ENCODE measurements at regions not wholly inside any gene's neighbourhood (a gene's known extent, or its start where the extent isn't known, plus 50 kb on each side); places are given as distances from the start of the nearest gene placed in this dataset.

GRCh38 chr17:5921512-5922282 lies 148.5 kb upstream of the WSCD1 start:
- TF ChIP-seq SMAD4 (CRISPR knock-in tag; IDR thresholded peaks at IDR 0.05) (no peak), ATF2 (CRISPR knock-in tag; IDR thresholded peaks at IDR 0.05; ENCODE audit: borderline replicate concordance, low read depth) (no peak), ESRRA (CRISPR knock-in tag; IDR thresholded peaks at IDR 0.05; ENCODE audit: borderline replicate concordance) (no peak), CREB1 (CRISPR knock-in tag; IDR thresholded peaks at IDR 0.05) (no peak), USF1 (CRISPR knock-in tag; IDR thresholded peaks at IDR 0.05) (no peak), ATF3 (CRISPR knock-in tag; conservative IDR thresholded peaks at IDR 0.05) (no peak), MAX (CRISPR knock-in tag; IDR thresholded peaks at IDR 0.05) (no peak), ZNF121 (CRISPR knock-in tag; IDR thresholded peaks at IDR 0.05) (no peak), NFE2L1 (CRISPR knock-in tag; IDR thresholded peaks at IDR 0.05) (no peak), ATF1 (CRISPR knock-in tag; IDR thresholded peaks at IDR 0.05) (no peak), SMAD3 (CRISPR knock-in tag; IDR thresholded peaks at IDR 0.05; ENCODE audit: borderline replicate concordance) (no peak), FOXP4 (CRISPR knock-in tag; IDR thresholded peaks at IDR 0.05) (no peak)
- TF ChIP-seq, protein P1, sequence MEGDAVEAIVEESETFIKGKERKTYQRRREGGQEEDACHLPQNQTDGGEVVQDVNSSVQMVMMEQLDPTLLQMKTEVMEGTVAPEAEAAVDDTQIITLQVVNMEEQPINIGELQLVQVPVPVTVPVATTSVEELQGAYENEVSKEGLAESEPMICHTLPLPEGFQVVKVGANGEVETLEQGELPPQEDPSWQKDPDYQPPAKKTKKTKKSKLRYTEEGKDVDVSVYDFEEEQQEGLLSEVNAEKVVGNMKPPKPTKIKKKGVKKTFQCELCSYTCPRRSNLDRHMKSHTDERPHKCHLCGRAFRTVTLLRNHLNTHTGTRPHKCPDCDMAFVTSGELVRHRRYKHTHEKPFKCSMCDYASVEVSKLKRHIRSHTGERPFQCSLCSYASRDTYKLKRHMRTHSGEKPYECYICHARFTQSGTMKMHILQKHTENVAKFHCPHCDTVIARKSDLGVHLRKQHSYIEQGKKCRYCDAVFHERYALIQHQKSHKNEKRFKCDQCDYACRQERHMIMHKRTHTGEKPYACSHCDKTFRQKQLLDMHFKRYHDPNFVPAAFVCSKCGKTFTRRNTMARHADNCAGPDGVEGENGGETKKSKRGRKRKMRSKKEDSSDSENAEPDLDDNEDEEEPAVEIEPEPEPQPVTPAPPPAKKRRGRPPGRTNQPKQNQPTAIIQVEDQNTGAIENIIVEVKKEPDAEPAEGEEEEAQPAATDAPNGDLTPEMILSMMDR (IDR thresholded peaks at IDR 0.05), result no peak
